ENCODE measurements at regions not wholly inside any gene's neighbourhood (a gene's known extent, or its start where the extent isn't known, plus 50 kb on each side); places are given as distances from the start of the nearest gene placed in this dataset.

- H3K4me1 Mint-ChIP-seq (ENCODE audit: unreplicated experiment) = no peaks in the 10 kb centered on the region
- no peak overlapping the region for H3K4me3 Mint-ChIP-seq (ENCODE audit: unreplicated experiment)
- no peak overlapping the region for H3K27ac Mint-ChIP-seq (ENCODE audit: unreplicated experiment)
- no peaks in the 10 kb centered on the region for H3K9me3 Mint-ChIP-seq (ENCODE audit: unreplicated experiment)
- no peak for TF ChIP-seq CTCF (IDR thresholded peaks at IDR 0.05; ENCODE audit: unreplicated experiment)
- no peak for DNase-seq (ENCODE audit: low spot score)
- peaks cover 5% of the 10 kb centered on the region for H3K36me3 Mint-ChIP-seq (ENCODE audit: low read depth, unreplicated experiment)
- H3K27me3 Mint-ChIP-seq (ENCODE audit: unreplicated experiment) = no peaks in the 10 kb centered on the region
Observed at GRCh38 chrX:7372825-7373525, 225.0 kb upstream of the PUDP start.

DNA sequence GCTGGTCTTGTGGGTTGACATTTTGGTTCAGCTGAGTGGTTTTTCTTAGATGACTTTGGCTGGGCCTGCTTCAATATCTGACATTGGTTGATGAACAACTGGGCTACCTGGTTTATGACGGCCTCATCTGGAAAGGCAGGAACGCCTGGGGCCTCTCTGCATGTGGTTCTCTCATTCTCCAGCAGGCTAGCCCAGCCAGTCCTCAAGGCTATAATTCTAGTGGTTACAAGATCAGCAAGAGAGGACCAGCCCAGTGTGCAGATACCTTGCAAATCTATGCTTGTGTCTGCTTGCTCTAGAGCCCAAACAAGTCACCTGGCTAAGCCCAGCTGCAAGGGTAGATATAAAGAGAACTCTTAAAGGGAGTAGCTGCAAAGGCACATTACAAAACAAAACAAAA is 214.2 kb upstream of the PUDP start:
- H3K4me3 Mint-ChIP-seq (ENCODE audit: unreplicated experiment) = no peak overlapping the region
- H3K4me1 Mint-ChIP-seq (ENCODE audit: unreplicated experiment) = no peaks in the 10 kb centered on the region
- no peak overlapping the region for H3K27ac Mint-ChIP-seq (ENCODE audit: unreplicated experiment)
- H3K36me3 Mint-ChIP-seq (ENCODE audit: low read depth, unreplicated experiment) = no peaks in the 10 kb centered on the region
- TF ChIP-seq CTCF (IDR thresholded peaks at IDR 0.05; ENCODE audit: unreplicated experiment) = no peak
- peaks cover 1% of the 10 kb centered on the region for H3K27me3 Mint-ChIP-seq (ENCODE audit: unreplicated experiment)
- no peak for DNase-seq (ENCODE audit: low spot score)
- H3K9me3 Mint-ChIP-seq (ENCODE audit: unreplicated experiment) = no peaks in the 10 kb centered on the region

GRCh38 chrX:7351926-7352325 is 204.0 kb upstream of the PUDP start:
- Mint-ChIP-seq H3K4me1 (ENCODE audit: unreplicated experiment) (no peaks in the 10 kb centered on the region), H3K9me3 (ENCODE audit: unreplicated experiment) (no peaks in the 10 kb centered on the region), H3K4me3 (ENCODE audit: unreplicated experiment) (no peak overlapping the region), H3K36me3 (ENCODE audit: low read depth, unreplicated experiment) (no peaks in the 10 kb centered on the region), H3K27me3 (ENCODE audit: unreplicated experiment) (peaks cover 1% of the 10 kb centered on the region), H3K27ac (ENCODE audit: unreplicated experiment) (no peak overlapping the region)
- no peak for DNase-seq (ENCODE audit: low spot score)
- no peak for TF ChIP-seq CTCF (IDR thresholded peaks at IDR 0.05; ENCODE audit: unreplicated experiment)

DNA sequence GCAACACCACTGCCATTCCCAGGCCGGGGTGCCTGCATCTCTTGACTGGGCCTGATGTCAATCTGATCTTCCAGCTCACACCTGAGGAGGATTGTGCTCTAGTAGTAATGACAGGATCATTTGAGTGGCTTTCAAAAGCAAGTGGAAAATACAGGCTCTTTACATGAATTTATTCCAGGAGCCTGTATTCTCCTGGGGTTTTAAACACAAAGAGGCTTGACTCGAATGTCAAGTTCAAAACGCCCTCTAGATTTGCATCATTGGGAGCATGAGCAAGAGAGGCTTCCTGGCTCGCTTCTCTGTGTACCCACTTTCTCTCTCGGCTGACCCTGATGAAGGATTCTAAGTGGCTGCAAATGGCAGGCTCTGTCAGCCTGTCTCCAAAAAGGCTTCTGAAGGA is 199.5 kb upstream of the PUDP start:
- no peaks in the 10 kb centered on the region for H3K9me3 Mint-ChIP-seq (ENCODE audit: unreplicated experiment)
- no peak for DNase-seq (ENCODE audit: low spot score)
- H3K4me1 Mint-ChIP-seq (ENCODE audit: unreplicated experiment) = no peaks in the 10 kb centered on the region
- H3K27me3 Mint-ChIP-seq (ENCODE audit: unreplicated experiment) = no peaks in the 10 kb centered on the region
- TF ChIP-seq CTCF (IDR thresholded peaks at IDR 0.05; ENCODE audit: unreplicated experiment) = no peak
- no peak overlapping the region for H3K27ac Mint-ChIP-seq (ENCODE audit: unreplicated experiment)
- H3K4me3 Mint-ChIP-seq (ENCODE audit: unreplicated experiment) = no peak overlapping the region
- H3K36me3 Mint-ChIP-seq (ENCODE audit: low read depth, unreplicated experiment) = no peaks in the 10 kb centered on the region

DNA sequence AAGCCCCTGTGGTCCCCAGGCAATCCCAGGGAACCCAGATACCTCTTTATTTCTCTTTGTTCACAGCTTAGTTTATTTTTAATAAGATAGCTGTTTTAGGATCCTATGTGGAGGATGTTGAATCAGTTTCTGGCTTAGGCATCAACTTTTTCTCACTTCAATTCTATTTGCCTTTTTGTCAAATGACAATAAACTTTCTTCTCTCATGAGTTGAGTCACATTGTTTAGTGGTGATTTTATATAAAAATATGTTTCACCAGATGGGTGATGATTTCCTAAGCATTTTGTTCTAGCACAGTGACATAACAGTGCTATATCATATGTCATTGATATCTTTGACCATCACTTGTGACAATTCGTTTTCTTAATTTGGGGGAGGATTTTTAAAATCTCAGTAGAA is 198.1 kb upstream of the PUDP start:
- H3K36me3 Mint-ChIP-seq (ENCODE audit: low read depth, unreplicated experiment) = no peaks in the 10 kb centered on the region
- H3K9me3 Mint-ChIP-seq (ENCODE audit: unreplicated experiment) = no peaks in the 10 kb centered on the region
- no peak for TF ChIP-seq CTCF (IDR thresholded peaks at IDR 0.05; ENCODE audit: unreplicated experiment)
- DNase-seq (ENCODE audit: low spot score) = no peak
- no peak overlapping the region for H3K27ac Mint-ChIP-seq (ENCODE audit: unreplicated experiment)
- H3K4me3 Mint-ChIP-seq (ENCODE audit: unreplicated experiment) = no peak overlapping the region
- no peaks in the 10 kb centered on the region for H3K27me3 Mint-ChIP-seq (ENCODE audit: unreplicated experiment)
- no peaks in the 10 kb centered on the region for H3K4me1 Mint-ChIP-seq (ENCODE audit: unreplicated experiment)

Data from endothelial cell (in vitro differentiated cells).